SW480 (cell line): ENCODE measurements at regions not wholly inside any gene's neighbourhood (a gene's known extent, or its start where the extent isn't known, plus 50 kb on each side); places are given as distances from the start of the nearest gene placed in this dataset.
"Not testable (repeated sequence)": the region's sequence is repeated elsewhere in the genome, so short reads cannot be mapped to it uniquely, and the experiment has no call there.

Experiments
- DNase-seq: peaks from one replicate; pipeline ENCODE4 v3.0.0-alpha.2; 2016; ENCODE audit warnings: low spot score

DNA sequence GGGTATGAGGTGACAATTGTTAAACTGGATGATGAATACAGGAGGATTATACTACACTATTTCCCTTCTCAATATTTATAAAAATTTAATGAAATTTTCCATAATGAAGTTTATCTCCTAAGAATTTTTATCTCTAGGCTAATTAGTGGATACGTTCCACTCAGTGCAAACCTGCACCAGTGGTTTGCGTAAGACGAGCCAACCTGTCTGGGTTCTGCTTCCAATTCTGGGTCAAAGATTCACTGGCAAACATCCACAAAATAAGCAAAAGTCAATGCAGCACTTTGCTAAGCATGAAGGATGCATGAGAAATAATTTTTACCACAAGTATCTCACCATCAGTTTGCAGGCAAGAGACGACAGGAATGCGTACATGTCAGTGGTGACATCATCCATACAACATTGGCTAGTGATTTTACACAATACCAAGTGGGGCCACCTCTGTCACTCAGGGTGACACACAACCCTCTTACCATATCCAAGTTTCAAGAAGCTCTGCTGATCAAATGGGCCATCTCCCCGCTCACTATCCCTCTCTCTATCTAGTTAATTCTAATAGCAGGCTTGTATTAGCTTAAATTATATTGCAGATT lies 51.7 kb downstream of the FAM50B start:
- no peak for DNase-seq

DNA sequence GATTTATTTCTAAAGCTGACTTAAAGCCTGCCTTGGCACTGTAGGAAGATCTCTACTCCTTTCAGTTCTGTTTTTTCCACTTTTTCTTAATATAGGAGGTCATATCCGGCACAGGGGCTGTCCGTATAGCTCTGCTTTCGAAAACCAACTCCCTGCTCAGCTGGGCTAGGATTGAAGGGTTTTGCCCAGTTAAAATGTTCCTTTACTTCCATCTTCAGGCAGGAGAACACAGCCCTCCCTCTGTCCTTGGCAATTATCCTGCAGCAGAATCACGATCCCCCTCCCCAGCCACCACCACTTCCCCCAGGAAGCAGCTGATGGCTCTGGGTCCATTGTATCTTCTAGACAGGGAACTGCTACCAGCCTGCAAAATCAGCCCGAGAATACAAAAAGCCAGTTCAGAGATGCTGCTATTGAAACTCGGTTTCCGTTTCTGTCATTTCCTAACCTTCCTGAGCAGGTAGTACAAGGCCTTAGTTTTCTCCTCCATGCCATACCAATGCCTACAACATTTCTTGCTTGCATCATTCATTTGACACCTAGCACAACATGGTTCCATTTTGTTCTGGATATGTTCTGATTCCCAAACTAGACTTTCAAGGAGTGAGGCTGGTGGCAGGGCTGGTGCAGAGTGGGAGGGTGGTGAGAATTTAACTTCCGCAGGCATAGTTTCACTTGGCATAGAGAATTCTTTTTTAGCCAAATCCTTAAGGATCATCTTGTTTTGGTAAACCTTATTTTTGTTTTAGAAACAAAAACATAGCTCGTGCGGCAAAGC lies 53.9 kb downstream of the FAM50B start:
- no peak for DNase-seq

GRCh38 chr6:3904518-3904917 lies 55.3 kb downstream of the FAM50B start:
- no peak for DNase-seq

GRCh38 chr6:3905945-3906845 lies 57.0 kb downstream of the FAM50B start:
- no peak for DNase-seq

DNA sequence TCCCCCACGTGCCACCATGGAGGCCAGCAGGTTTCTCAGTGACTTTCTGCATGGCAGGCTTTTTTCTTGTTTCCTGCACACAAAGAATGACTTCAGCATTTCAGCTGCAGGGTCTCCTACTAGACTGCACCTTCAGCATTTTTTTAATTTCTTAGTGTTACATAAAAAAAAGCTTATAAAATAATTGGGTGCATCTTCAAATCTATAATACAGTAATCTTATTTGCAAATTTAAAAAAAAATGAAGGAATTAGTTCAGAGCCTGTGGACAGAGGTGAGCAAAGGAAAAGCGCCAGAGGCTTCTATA lies 57.6 kb downstream of the FAM50B start:
- DNase-seq = no peak

DNA sequence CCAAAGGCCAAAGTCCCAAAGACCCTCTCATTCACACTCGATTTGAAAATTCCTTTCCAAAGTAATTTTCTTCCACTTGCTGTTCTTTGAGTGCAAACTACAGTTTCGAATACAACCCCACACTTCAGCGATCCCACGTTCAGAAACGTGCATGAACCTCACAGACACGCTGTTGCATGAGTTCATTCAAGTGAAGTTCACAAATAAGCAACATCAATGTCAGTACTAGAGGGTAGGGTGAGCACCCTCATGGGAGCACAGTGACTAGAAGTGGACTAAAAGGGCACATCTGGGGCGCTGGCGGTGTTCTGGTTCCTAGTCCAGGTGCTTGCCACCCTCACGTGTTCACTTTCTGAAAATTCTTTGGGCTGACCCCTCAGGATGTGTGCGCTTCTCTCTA lies 59.0 kb downstream of the FAM50B start:
- no peak for DNase-seq

DNA sequence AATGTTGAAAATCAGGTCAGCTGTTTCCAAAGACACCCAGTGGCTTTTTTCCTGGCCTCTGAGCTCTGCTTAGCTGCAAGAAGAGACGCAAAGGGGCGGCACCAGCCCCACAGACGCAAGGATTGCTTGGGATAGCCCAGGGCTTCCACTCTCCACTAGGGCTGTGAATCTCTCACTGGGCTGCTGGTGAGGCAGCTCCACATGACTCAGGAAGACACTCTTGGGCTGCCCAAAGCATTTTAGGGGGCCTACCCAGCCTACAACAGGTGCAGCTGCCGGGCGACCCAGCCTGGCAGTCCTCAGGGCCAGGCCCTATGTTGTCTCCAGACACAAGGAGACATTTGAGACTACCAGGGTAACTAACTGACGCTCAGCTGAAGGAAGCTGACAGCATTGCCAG lies 59.8 kb downstream of the FAM50B start:
- DNase-seq = no peak

- no peak for DNase-seq
These were observed 61.0 kb downstream of the FAM50B start for GRCh38 chr6:3910106-3910663.

- DNase-seq = no peak
These were observed 62.0 kb downstream of the FAM50B start for GRCh38 chr6:3911130-3911529.

- peak; percentile 60 for DNase-seq
These were observed 62.6 kb downstream of the FAM50B start for GRCh38 chr6:3911614-3912336.

GRCh38 chr6:3912361-3913076 lies 63.3 kb downstream of the FAM50B start:
- DNase-seq = no peak

GRCh38 chr6:3913077-3913957 lies 64.1 kb downstream of the FAM50B start:
- peak; percentile 69 for DNase-seq

DNA sequence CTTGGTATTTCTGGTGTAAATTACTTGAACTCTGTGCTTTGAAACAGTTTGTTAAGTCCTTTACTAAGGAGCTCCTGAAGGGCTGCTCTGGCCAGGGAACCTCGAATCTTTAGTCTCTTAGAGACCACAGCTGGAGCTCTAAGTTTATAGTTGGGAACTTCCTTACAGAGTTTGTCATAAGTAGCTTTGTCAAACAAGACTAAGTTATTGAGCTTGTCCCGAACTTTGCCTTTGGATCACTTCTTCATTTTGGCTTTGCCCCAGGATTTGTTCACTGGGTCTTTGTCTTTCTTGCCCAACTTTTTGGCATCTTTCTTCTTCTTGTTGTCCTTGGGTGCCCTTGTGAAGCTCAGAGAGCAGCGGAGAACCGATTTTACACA lies 64.8 kb downstream of the FAM50B start:
- no peak for DNase-seq

- DNase-seq = peak; percentile 69
These were observed 66.1 kb downstream of the FAM50B start for GRCh38 chr6:3915076-3915791.

- no peak for DNase-seq
These were observed 67.0 kb downstream of the FAM50B start for GRCh38 chr6:3916211-3916610.

DNA sequence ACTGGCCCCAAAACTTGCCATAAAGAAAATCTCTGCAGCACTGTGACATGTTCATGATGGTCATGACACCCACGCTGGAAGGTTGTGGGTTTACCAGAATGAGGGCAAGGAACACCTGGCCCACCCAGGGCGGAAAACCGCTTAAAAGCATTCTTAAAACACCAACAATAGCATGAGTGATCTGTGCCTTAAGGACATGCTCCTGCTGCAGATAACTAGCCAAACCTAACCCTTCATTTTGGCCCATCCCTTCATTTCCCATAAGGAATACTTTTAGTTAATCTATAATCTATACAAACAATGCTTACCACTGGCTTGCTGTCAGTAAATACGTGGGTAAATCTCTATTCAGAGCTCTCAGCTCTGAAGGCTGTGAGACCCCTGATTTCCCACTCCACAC lies 67.6 kb downstream of the FAM50B start:
- DNase-seq = not testable (repeated sequence)

GRCh38 chr6:3918469-3918868 lies 69.3 kb downstream of the FAM50B start:
- DNase-seq = no peak

DNA sequence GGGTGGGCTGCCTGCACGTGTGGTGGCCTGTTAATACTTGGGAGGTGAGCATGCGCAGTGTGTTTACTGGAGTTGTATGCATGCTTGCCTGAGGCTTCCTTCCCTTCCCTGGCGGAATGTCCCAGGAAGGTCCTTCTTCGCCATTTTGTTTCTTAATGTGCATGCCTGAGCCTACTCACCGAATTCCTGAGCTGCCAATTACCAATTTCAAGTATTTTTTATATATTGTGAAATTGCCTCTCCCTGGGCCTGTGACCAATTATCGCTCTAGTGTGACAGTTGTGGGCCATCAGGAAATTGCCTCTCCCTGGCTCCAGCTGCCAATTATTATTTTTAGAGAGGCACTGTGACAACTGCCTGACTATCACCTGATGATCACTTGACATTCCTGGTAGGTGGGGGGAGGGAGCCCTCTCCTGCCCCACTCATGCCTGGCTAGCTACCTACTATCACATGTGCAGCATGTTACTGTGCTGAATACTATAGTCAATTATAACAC lies 70.0 kb downstream of the FAM50B start:
- no peak for DNase-seq

GRCh38 chr6:3919849-3920248 lies 70.7 kb downstream of the FAM50B start:
- no peak for DNase-seq

GRCh38 chr6:3920321-3920720 lies 71.1 kb downstream of the FAM50B start:
- DNase-seq = no peak
